CD4-positive, CD25-positive, alpha-beta regulatory T cell (primary cell): ENCODE measurements at regions not wholly inside any gene's neighbourhood (a gene's known extent, or its start where the extent isn't known, plus 50 kb on each side); places are given as distances from the start of the nearest gene placed in this dataset.
"Not testable (repeated sequence)": the region's sequence is repeated elsewhere in the genome, so short reads cannot be mapped to it uniquely, and the experiment has no call there.

Experiments
- ATAC-seq, 2 donors: fragments of 150-1000 bp; cut with Tn5 transposase; one replicate each; pipeline ENCODE4 v1.10.0; 2021; ENCODE audit warnings: low read depth in 2 of 2, moderate number of reproducible peaks in 2 of 2, moderate library complexity in 1 of 2
- DNase-seq, 3 donors: peaks; one replicate each; pipeline versions ENCODE4 v3.0.0 to v3.0.0-alpha.2; 2012 to 2022; ENCODE audit warnings: mixed read lengths in 1 of 3
- H3K27ac ChIP-seq: one replicate; pipeline ENCODE4 v1.7.0; 2013; ENCODE audit warnings: mild to moderate bottlenecking, low read length; ENCODE audit not compliant: insufficient read depth, poor library complexity, severe bottlenecking
- H3K27me3 ChIP-seq: one replicate; pipeline ENCODE4 v1.7.0; 2013; ENCODE audit warnings: low read length; ENCODE audit not compliant: control insufficient read depth, insufficient read depth
- H3K36me3 ChIP-seq: one replicate; pipeline ENCODE4 v1.7.0; 2013; ENCODE audit warnings: mild to moderate bottlenecking, low read length, moderate library complexity; ENCODE audit not compliant: control insufficient read depth, insufficient read depth
- H3K4me1 ChIP-seq: 2 replicates; pipeline ENCODE4 v1.7.0; 2013; ENCODE audit warnings: mild to moderate bottlenecking, low read length; ENCODE audit not compliant: insufficient read depth, control insufficient read depth, poor library complexity, severe bottlenecking
- H3K4me3 ChIP-seq: one replicate; pipeline ENCODE4 v1.7.0; 2013; ENCODE audit warnings: low read depth, mild to moderate bottlenecking, low read length, moderate library complexity
- H3K9me3 ChIP-seq, 2 experiments: 1 replicate in 1 of 2; 2 replicates in 1 of 2; pipeline ENCODE4 v1.7.0; 2013; ENCODE audit warnings: low read length in 2 of 2, mild to moderate bottlenecking in 1 of 2, moderate library complexity in 1 of 2; ENCODE audit not compliant: control insufficient read depth in 2 of 2
- H3K27ac Mint-ChIP-seq, 3 donors: one replicate each; pipeline ENCODE4 v1.8.0; 2020 to 2022; ENCODE audit warnings: mild to moderate bottlenecking in 3 of 3, mixed read lengths in 3 of 3, moderate library complexity in 2 of 3
- H3K27me3 Mint-ChIP-seq: one replicate; pipeline ENCODE4 v1.8.0; 2022; ENCODE audit warnings: mild to moderate bottlenecking, mixed read lengths
- H3K36me3 Mint-ChIP-seq: one replicate; pipeline ENCODE4 v1.8.0; 2020; ENCODE audit warnings: mixed read lengths
- H3K4me1 Mint-ChIP-seq, 4 donors: one replicate each; pipeline ENCODE4 v1.8.0; 2020 to 2022; ENCODE audit warnings: mixed read lengths in 4 of 4, mild to moderate bottlenecking in 1 of 4
- H3K4me3 Mint-ChIP-seq, 4 donors: one replicate each; pipeline ENCODE4 v1.8.0; 2020 to 2022; ENCODE audit warnings: mild to moderate bottlenecking in 4 of 4, mixed read lengths in 4 of 4, moderate library complexity in 3 of 4
- H3K9me3 Mint-ChIP-seq, 7 donors: one replicate each; pipeline ENCODE4 v1.8.0; 2020 to 2022; ENCODE audit warnings: mixed read lengths in 7 of 7, mild to moderate bottlenecking in 3 of 7, moderate library complexity in 2 of 7

GRCh38 chr1:228949617-228950016 lies 214.3 kb downstream of the RHOU start:
- H3K27me3 ChIP-seq, H3K36me3 ChIP-seq, H3K4me3 Mint-ChIP-seq, H3K4me3 ChIP-seq, H3K27ac ChIP-seq, H3K27me3 Mint-ChIP-seq, H3K27ac Mint-ChIP-seq, H3K9me3 Mint-ChIP-seq, ATAC-seq, H3K4me1 ChIP-seq, H3K9me3 ChIP-seq, H3K36me3 Mint-ChIP-seq, DNase-seq, H3K4me1 Mint-ChIP-seq: not testable (repeated sequence)

- Mint-ChIP-seq H3K27me3 (peaks cover 4% of the 10 kb centered on the region), H3K9me3 (no peaks in the 10 kb centered on the region), H3K36me3 (no peaks in the 10 kb centered on the region), H3K27ac (no peak overlapping the region), H3K4me1 (peaks cover 0 to 3% (median 0%) of the 10 kb centered on the region in 4 donors), H3K4me3 (no peak overlapping the region)
- Histone ChIP-seq H3K36me3 (no peaks in the 10 kb centered on the region), H3K4me3 (no peak overlapping the region), H3K9me3 (no peaks in the 10 kb centered on the region), H3K4me1 (no peaks in the 10 kb centered on the region), H3K27me3 (no peaks in the 10 kb centered on the region), H3K27ac (no peak overlapping the region)
- ATAC-seq: no peak
- DNase-seq: no peak
Measured at GRCh38 chr1:228953207-228953606, 217.9 kb downstream of the RHOU start.

- not testable (repeated sequence) for DNase-seq, H3K4me3 ChIP-seq, H3K27ac ChIP-seq, H3K4me1 Mint-ChIP-seq, H3K4me1 ChIP-seq, H3K27me3 Mint-ChIP-seq, H3K27me3 ChIP-seq, H3K36me3 Mint-ChIP-seq, H3K36me3 ChIP-seq, H3K9me3 Mint-ChIP-seq, H3K27ac Mint-ChIP-seq, H3K4me3 Mint-ChIP-seq, H3K9me3 ChIP-seq, ATAC-seq
Measured at GRCh38 chr1:228953808-228954207, 218.5 kb downstream of the RHOU start.

- H3K36me3 ChIP-seq: no peaks in the 10 kb centered on the region
- ATAC-seq (no peak), DNase-seq (no peak)
- no peaks in the 10 kb centered on the region for H3K4me1 ChIP-seq
- H3K4me3 Mint-ChIP-seq: no peak overlapping the region
- no peaks in the 10 kb centered on the region for H3K36me3 Mint-ChIP-seq
- H3K4me1 Mint-ChIP-seq: peaks cover 0 to 5% (median 0%) of the 10 kb centered on the region in 4 donors
- peaks cover 9% of the 10 kb centered on the region for H3K27me3 Mint-ChIP-seq
- no peak overlapping the region for H3K27ac ChIP-seq
- no peaks in the 10 kb centered on the region for H3K9me3 ChIP-seq
- no peak overlapping the region for H3K27ac Mint-ChIP-seq
- H3K9me3 Mint-ChIP-seq: no peaks in the 10 kb centered on the region
- no peak overlapping the region for H3K4me3 ChIP-seq
- no peaks in the 10 kb centered on the region for H3K27me3 ChIP-seq
Measured at GRCh38 chr1:228955691-228956090, 220.4 kb downstream of the RHOU start.

GRCh38 chr1:228956864-228957263 lies 221.6 kb downstream of the RHOU start:
- Mint-ChIP-seq H3K27ac (no peak overlapping the region), H3K4me1 (peaks cover 0 to 5% (median 0%) of the 10 kb centered on the region in 4 donors), H3K9me3 (no peaks in the 10 kb centered on the region), H3K36me3 (no peaks in the 10 kb centered on the region), H3K27me3 (peaks cover 9% of the 10 kb centered on the region), H3K4me3 (no peak overlapping the region)
- ATAC-seq (no peak), DNase-seq (no peak)
- Histone ChIP-seq H3K27me3 (no peaks in the 10 kb centered on the region), H3K27ac (no peak overlapping the region), H3K9me3 (no peaks in the 10 kb centered on the region), H3K36me3 (no peaks in the 10 kb centered on the region), H3K4me3 (no peak overlapping the region), H3K4me1 (no peaks in the 10 kb centered on the region)

GRCh38 chr1:228957535-228957934 lies 222.3 kb downstream of the RHOU start:
- H3K36me3 Mint-ChIP-seq: no peaks in the 10 kb centered on the region
- no peaks in the 10 kb centered on the region for H3K4me1 ChIP-seq
- DNase-seq: no peak
- H3K9me3 ChIP-seq: no peaks in the 10 kb centered on the region
- H3K9me3 Mint-ChIP-seq: no peaks in the 10 kb centered on the region
- H3K27me3 Mint-ChIP-seq: peaks cover 15% of the 10 kb centered on the region
- peaks cover 0 to 5% (median 0%) of the 10 kb centered on the region in 4 donors for H3K4me1 Mint-ChIP-seq
- no peaks in the 10 kb centered on the region for H3K36me3 ChIP-seq
- H3K4me3 Mint-ChIP-seq: no peak overlapping the region
- no peaks in the 10 kb centered on the region for H3K27me3 ChIP-seq
- H3K27ac Mint-ChIP-seq: no peak overlapping the region
- no peak overlapping the region for H3K4me3 ChIP-seq
- H3K27ac ChIP-seq: no peak overlapping the region
- ATAC-seq: no peak

- H3K36me3 Mint-ChIP-seq: no peaks in the 10 kb centered on the region
- H3K27ac ChIP-seq: no peak overlapping the region
- H3K9me3 ChIP-seq: no peaks in the 10 kb centered on the region
- no peak overlapping the region for H3K4me3 Mint-ChIP-seq
- H3K27me3 ChIP-seq: no peaks in the 10 kb centered on the region
- ATAC-seq: no peak
- H3K27me3 Mint-ChIP-seq: peaks cover 18% of the 10 kb centered on the region
- no peak for DNase-seq
- H3K36me3 ChIP-seq: no peaks in the 10 kb centered on the region
- H3K4me1 Mint-ChIP-seq: peaks cover 0 to 3% (median 0%) of the 10 kb centered on the region in 4 donors
- no peaks in the 10 kb centered on the region for H3K9me3 Mint-ChIP-seq
- no peaks in the 10 kb centered on the region for H3K4me1 ChIP-seq
- no peak overlapping the region for H3K27ac Mint-ChIP-seq
- no peak overlapping the region for H3K4me3 ChIP-seq
Measured at GRCh38 chr1:228958121-228958520, 222.8 kb downstream of the RHOU start.

GRCh38 chr1:228958741-228959140 lies 223.5 kb downstream of the RHOU start:
- DNase-seq (no peak), ATAC-seq (no peak)
- Histone ChIP-seq H3K27ac (no peak overlapping the region), H3K36me3 (no peaks in the 10 kb centered on the region), H3K9me3 (no peaks in the 10 kb centered on the region), H3K27me3 (no peaks in the 10 kb centered on the region), H3K4me1 (no peaks in the 10 kb centered on the region), H3K4me3 (no peak overlapping the region)
- Mint-ChIP-seq H3K27me3 (peaks cover 16% of the 10 kb centered on the region), H3K4me1 (peaks cover 0 to 2% (median 0%) of the 10 kb centered on the region in 4 donors), H3K4me3 (no peak overlapping the region), H3K27ac (no peak overlapping the region), H3K9me3 (no peaks in the 10 kb centered on the region), H3K36me3 (no peaks in the 10 kb centered on the region)
